Activated CD8-positive, alpha-beta T cell treated with anti-CD3 and anti-CD28 coated beads for 36 hours (primary cell): ENCODE measurements at regions not wholly inside any gene's neighbourhood (a gene's known extent, or its start where the extent isn't known, plus 50 kb on each side); places are given as distances from the start of the nearest gene placed in this dataset.
"Not testable (repeated sequence)": the region's sequence is repeated elsewhere in the genome, so short reads cannot be mapped to it uniquely, and the experiment has no call there.

ENCODE experiments used
- ATAC-seq: fragments of 200-7000 bp; cut with Tn5 transposase; one replicate; pipeline ENCODE4 v1.10.0; 2021; ENCODE audit warnings: mild to moderate bottlenecking, moderate library complexity
- CTCF ChIA-PET: fragments of 350-600 bp; sonication (Branson Sonifier 250); formaldehyde crosslinking; loops from one replicate; lab custom pipeline; 2021; ENCODE audit warnings: antibody characterized with exemption; lab: Charles Lee
- POLR2A ChIA-PET: fragments of 350-600 bp; sonication (Branson Sonifier 250); formaldehyde crosslinking; loops from one replicate; lab custom pipeline; 2021; ENCODE audit warnings: antibody characterized with exemption; lab: Charles Lee
- DNase-seq: peaks from one replicate; pipeline ENCODE4 v3.0.0-alpha.2; 2020
- H3K27ac Mint-ChIP-seq: one replicate; pipeline ENCODE4 v1.8.0; 2021; ENCODE audit warnings: mild to moderate bottlenecking, mixed read lengths
- H3K27me3 Mint-ChIP-seq: one replicate; pipeline ENCODE4 v1.8.0; 2021; ENCODE audit warnings: mixed read lengths
- H3K36me3 Mint-ChIP-seq: one replicate; pipeline ENCODE4 v1.8.0; 2021; ENCODE audit warnings: low read depth, mixed read lengths
- H3K4me1 Mint-ChIP-seq: one replicate; pipeline ENCODE4 v1.8.0; 2021; ENCODE audit warnings: low read depth, mixed read lengths
- H3K4me3 Mint-ChIP-seq: one replicate; pipeline ENCODE4 v1.8.0; 2021; ENCODE audit warnings: mild to moderate bottlenecking, moderate library complexity, mixed read lengths
- H3K9me3 Mint-ChIP-seq: one replicate; pipeline ENCODE4 v1.8.0; 2021; ENCODE audit warnings: mixed read lengths
- intact Hi-C: fragments of 100-400 bp; cut with micrococcal nuclease; formaldehyde crosslinking; loops from one replicate; pipeline ENCODE4 v1.10.0; 2022
- TF ChIP-seq, protein P1 (sequence below): fragments of 200-600 bp; IDR thresholded peaks from one replicate; pipeline ENCODE4 v1.8.0; 2022; ENCODE audit warnings: antibody characterized with exemption, mild to moderate bottlenecking

DNA sequence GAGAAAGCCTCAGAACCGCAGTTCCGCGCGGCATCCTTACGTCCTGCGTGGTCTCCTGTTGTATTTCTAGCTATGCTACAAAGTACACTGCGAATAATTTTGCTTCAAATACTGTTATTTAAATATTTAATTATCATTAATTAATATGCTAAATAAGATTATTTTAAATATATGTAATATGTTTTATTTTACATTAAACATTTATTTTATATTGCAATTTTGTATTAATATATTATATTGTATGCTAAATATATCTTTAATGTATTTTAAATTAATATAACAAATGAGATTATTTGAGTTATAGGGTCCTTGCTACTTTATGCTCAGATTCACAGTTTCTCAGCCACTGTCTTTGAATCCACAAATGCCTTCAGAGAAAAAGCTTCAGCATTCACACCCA is 436.7 kb downstream of the BRD1 start:
- intact Hi-C loops = no loop called here
- CTCF ChIA-PET = no interaction called here
- H3K27ac Mint-ChIP-seq = no peak overlapping the region
- POLR2A ChIA-PET = interaction anchor here (0.7 kb wide), 1 partner anchor 61 kb away, joined by 3 read pairs; no protein-coding TSS in a partner anchor
- TF ChIP-seq, protein P1, sequence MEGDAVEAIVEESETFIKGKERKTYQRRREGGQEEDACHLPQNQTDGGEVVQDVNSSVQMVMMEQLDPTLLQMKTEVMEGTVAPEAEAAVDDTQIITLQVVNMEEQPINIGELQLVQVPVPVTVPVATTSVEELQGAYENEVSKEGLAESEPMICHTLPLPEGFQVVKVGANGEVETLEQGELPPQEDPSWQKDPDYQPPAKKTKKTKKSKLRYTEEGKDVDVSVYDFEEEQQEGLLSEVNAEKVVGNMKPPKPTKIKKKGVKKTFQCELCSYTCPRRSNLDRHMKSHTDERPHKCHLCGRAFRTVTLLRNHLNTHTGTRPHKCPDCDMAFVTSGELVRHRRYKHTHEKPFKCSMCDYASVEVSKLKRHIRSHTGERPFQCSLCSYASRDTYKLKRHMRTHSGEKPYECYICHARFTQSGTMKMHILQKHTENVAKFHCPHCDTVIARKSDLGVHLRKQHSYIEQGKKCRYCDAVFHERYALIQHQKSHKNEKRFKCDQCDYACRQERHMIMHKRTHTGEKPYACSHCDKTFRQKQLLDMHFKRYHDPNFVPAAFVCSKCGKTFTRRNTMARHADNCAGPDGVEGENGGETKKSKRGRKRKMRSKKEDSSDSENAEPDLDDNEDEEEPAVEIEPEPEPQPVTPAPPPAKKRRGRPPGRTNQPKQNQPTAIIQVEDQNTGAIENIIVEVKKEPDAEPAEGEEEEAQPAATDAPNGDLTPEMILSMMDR = no peak
- H3K9me3 Mint-ChIP-seq = peaks cover 10% of the 10 kb centered on the region
- ATAC-seq = no peak
- H3K4me1 Mint-ChIP-seq = no peaks in the 10 kb centered on the region
- no peaks in the 10 kb centered on the region for H3K36me3 Mint-ChIP-seq
- H3K4me3 Mint-ChIP-seq = no peak overlapping the region
- H3K27me3 Mint-ChIP-seq = peaks cover 4% of the 10 kb centered on the region
- DNase-seq = no peak

DNA sequence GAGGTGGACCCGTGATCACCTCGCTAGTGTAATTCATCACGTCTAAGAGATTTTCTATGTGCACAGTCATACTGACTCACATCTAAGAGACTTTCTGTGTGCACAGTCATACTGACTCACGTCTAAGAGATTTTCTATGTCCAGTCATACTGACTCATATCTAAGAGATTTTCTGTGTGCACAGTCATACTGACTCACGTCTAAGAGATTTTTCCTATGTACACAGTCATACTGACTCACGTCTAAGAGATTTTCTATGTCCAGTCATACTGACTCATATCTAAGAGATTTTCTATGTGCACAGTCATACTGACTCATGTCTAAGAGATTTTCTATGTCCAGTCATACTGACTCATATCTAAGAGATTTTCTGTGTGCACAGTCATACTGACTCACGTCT is 443.8 kb downstream of the BRD1 start:
- H3K36me3 Mint-ChIP-seq, ATAC-seq, CTCF ChIA-PET, H3K4me3 Mint-ChIP-seq, DNase-seq, H3K9me3 Mint-ChIP-seq, H3K4me1 Mint-ChIP-seq, H3K27me3 Mint-ChIP-seq, intact Hi-C loops, POLR2A ChIA-PET, H3K27ac Mint-ChIP-seq: not testable (repeated sequence)

DNA sequence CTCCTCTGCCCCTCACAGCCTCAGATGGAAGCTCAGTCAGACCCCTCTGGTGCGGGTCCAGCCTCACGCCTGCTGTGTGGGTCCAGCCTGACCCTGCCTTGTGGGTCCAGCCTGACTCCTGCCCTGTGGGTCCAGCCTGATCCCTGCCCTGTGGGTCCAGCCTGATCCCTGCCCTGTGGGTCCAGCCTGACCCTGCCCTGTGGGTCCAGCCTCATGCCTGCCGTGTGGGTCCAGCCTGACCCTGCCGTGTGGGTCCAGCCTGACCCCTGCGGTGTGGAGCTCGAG is 445.3 kb downstream of the BRD1 start:
- no peaks in the 10 kb centered on the region for H3K36me3 Mint-ChIP-seq
- H3K4me1 Mint-ChIP-seq = no peaks in the 10 kb centered on the region
- DNase-seq (no peak), ATAC-seq (no peak)
- H3K4me3 Mint-ChIP-seq = no peak overlapping the region
- no peak overlapping the region for H3K27ac Mint-ChIP-seq
- peaks cover 14% of the 10 kb centered on the region for H3K27me3 Mint-ChIP-seq
- TF ChIP-seq, protein P1 = no peak
- ChIA-PET POLR2A (interaction anchor here (1.7 kb wide), 1 partner anchor 11 kb away, joined by 3 read pairs; no protein-coding TSS in a partner anchor), CTCF (no interaction called here)
- peaks cover 3% of the 10 kb centered on the region for H3K9me3 Mint-ChIP-seq
- intact Hi-C loops = no loop called here

DNA sequence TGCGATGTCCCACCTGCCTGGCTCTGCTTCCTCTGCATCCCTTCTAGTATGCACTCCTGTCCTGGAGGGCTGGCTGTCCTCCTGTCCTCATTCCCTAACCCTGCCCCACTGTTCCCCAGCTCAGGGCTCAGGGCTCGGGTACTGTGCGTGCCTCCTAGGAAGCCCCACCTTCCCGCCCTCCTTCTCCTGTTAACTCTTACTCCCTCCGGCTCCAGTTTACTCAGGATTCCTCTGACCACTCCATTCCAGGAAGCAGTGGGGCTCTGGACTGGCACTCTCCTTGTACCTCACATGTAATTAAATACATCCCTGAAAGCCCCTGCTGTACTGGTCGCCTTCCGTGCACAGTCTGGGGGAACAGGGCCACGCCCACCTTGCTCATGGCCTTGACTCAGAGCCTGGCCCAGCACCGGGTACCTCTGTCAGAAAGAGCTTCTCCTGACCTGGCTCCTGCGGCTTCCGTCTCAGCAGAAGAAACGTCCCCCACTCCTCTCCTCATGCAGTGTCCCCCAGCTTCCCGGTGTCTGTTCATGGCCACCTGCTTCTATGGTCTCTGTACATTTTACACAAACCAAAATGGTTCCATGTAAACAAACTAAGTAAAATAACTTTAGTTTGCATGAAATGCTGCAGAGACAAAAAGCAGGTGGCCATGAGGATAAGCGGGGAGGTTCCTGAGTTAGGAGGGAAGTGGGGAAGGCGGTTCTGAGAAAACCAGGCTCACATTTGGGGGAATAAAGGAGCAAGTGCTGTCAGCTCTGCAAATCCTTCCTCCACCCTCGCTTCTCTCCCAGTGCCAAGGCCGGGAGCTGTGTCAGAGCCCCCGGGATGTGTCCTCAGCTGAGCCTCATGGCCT is 445.9 kb downstream of the BRD1 start:
- CTCF ChIA-PET = no interaction called here
- peaks cover 3% of the 10 kb centered on the region for H3K9me3 Mint-ChIP-seq
- no peaks in the 10 kb centered on the region for H3K36me3 Mint-ChIP-seq
- TF ChIP-seq, protein P1 = no peak
- no peak overlapping the region for H3K4me3 Mint-ChIP-seq
- intact Hi-C loops = no loop called here
- H3K27me3 Mint-ChIP-seq = peaks cover 18% of the 10 kb centered on the region
- ATAC-seq (no peak), DNase-seq (no peak)
- no peak overlapping the region for H3K27ac Mint-ChIP-seq
- no peaks in the 10 kb centered on the region for H3K4me1 Mint-ChIP-seq
- POLR2A ChIA-PET = interaction anchor here (1.7 kb wide), 1 partner anchor 11 kb away, joined by 3 read pairs; no protein-coding TSS in a partner anchor

DNA sequence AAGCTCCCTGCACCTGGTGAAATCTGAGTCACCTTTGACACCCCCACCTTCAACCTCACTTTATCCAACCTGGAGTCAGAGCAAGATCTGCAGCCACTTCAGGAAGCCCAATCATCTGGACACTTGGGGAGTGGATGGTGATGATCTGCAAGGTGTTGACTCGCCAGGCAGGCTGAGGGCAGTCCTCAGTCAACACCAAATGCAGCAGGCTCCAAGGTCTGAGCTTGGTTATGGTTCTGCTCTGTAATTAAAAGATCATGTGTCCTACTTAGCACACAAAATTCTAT is 446.9 kb downstream of the BRD1 start:
- DNase-seq = no peak
- no peak overlapping the region for H3K27ac Mint-ChIP-seq
- TF ChIP-seq, protein P1 = no peak
- no peak for ATAC-seq
- POLR2A ChIA-PET = no interaction called here
- CTCF ChIA-PET = no interaction called here
- peaks cover 3% of the 10 kb centered on the region for H3K9me3 Mint-ChIP-seq
- H3K27me3 Mint-ChIP-seq = peaks cover 20% of the 10 kb centered on the region
- H3K4me1 Mint-ChIP-seq = no peaks in the 10 kb centered on the region
- intact Hi-C loops = no loop called here
- no peaks in the 10 kb centered on the region for H3K36me3 Mint-ChIP-seq
- no peak overlapping the region for H3K4me3 Mint-ChIP-seq
